Mesothelial cell of epicardium (in vitro differentiated cells): ENCODE measurements at regions not wholly inside any gene's neighbourhood (a gene's known extent, or its start where the extent isn't known, plus 50 kb on each side); places are given as distances from the start of the nearest gene placed in this dataset.

Experiments used
- DNase-seq, 2 experiments: peaks; one replicate each; pipeline ENCODE4 v3.0.0; 2021; ENCODE audit warnings: low spot score in 2 of 2; ENCODE audit not compliant: unreplicated experiment in 2 of 2
- H3K27ac Mint-ChIP-seq: 2 replicates; pipeline ENCODE4 v1.8.0; 2021; ENCODE audit warnings: mixed read lengths
- H3K27me3 Mint-ChIP-seq: 2 replicates; pipeline ENCODE4 v1.8.0; 2021; ENCODE audit warnings: low read depth, mixed read lengths
- H3K36me3 Mint-ChIP-seq: 2 replicates; pipeline ENCODE4 v1.8.0; 2021; ENCODE audit warnings: mixed read lengths
- H3K4me1 Mint-ChIP-seq: 2 replicates; pipeline ENCODE4 v1.8.0; 2021; ENCODE audit warnings: mixed read lengths
- H3K4me3 Mint-ChIP-seq: 2 replicates; pipeline ENCODE4 v1.8.0; 2021; ENCODE audit warnings: mild to moderate bottlenecking, moderate library complexity, mixed read lengths
- H3K9me3 Mint-ChIP-seq: 2 replicates; pipeline ENCODE4 v1.8.0; 2021; ENCODE audit warnings: mixed read lengths
- TF ChIP-seq, protein P1 (sequence below): fragments of 200-600 bp; sonication (generic); IDR thresholded peaks from one replicate; pipeline ENCODE4 v1.5.0; 2021; ENCODE audit warnings: antibody characterized with exemption; ENCODE audit not compliant: unreplicated experiment

DNA sequence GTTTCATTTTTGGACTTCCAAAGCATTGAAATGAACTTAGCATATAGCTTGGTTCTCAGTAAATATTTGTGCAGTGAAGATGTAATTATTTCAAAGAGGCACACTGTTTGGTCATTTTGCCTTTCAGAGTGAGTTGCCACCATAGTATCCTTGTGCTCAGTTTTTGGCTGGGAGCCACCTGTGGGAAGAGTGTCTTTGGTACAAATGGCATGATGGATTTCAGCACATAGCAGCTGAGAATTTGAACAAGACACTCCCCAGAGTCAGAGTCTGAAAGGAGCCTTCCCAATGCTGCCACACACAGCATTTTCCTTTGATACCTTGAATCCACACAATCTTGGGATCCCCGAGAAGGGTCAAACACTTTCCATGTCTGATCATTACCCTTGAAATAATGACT, 897.2 kb upstream of the ARPP21 start:
- DNase-seq: no peak
- Mint-ChIP-seq H3K4me1 (no peaks in the 10 kb centered on the region), H3K9me3 (peaks cover 3% of the 10 kb centered on the region), H3K4me3 (no peak overlapping the region), H3K36me3 (no peaks in the 10 kb centered on the region), H3K27me3 (no peaks in the 10 kb centered on the region), H3K27ac (no peak overlapping the region)
- TF ChIP-seq, protein P1, sequence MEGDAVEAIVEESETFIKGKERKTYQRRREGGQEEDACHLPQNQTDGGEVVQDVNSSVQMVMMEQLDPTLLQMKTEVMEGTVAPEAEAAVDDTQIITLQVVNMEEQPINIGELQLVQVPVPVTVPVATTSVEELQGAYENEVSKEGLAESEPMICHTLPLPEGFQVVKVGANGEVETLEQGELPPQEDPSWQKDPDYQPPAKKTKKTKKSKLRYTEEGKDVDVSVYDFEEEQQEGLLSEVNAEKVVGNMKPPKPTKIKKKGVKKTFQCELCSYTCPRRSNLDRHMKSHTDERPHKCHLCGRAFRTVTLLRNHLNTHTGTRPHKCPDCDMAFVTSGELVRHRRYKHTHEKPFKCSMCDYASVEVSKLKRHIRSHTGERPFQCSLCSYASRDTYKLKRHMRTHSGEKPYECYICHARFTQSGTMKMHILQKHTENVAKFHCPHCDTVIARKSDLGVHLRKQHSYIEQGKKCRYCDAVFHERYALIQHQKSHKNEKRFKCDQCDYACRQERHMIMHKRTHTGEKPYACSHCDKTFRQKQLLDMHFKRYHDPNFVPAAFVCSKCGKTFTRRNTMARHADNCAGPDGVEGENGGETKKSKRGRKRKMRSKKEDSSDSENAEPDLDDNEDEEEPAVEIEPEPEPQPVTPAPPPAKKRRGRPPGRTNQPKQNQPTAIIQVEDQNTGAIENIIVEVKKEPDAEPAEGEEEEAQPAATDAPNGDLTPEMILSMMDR: no peak

GRCh38 chr3:34758630-34759261, 880.6 kb upstream of the ARPP21 start:
- Mint-ChIP-seq H3K9me3 (peaks cover 25% of the 10 kb centered on the region), H3K27ac (no peak overlapping the region), H3K4me1 (no peaks in the 10 kb centered on the region), H3K27me3 (peaks cover 14% of the 10 kb centered on the region), H3K36me3 (no peaks in the 10 kb centered on the region), H3K4me3 (no peak overlapping the region)
- no peak for DNase-seq
- TF ChIP-seq, protein P1: no peak

DNA sequence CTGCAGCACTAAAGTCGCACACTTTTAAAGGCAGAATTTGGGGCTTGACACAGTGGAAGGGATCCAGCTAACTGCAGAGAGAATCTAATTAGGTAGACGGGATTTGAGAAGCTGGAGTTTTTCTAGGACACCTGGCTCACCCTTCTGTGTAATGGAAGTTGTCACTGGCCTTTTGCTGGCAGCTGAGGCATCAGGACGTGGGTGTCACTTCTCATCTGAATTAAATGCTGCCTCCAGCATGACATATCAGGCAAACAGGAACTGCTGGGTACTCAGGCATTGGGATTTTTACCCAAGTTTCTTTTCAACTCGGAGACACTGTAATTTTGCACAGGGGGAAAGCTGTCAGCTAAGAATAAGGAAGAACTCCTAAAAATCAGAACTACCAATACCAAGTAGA, 861.9 kb upstream of the ARPP21 start:
- H3K36me3 Mint-ChIP-seq: no peaks in the 10 kb centered on the region
- H3K4me1 Mint-ChIP-seq: peaks cover 3% of the 10 kb centered on the region
- H3K4me3 Mint-ChIP-seq: no peak overlapping the region
- H3K9me3 Mint-ChIP-seq: peaks cover 7% of the 10 kb centered on the region
- no peaks in the 10 kb centered on the region for H3K27me3 Mint-ChIP-seq
- TF ChIP-seq, protein P1: no peak
- no peak overlapping the region for H3K27ac Mint-ChIP-seq
- DNase-seq: no peak

DNA sequence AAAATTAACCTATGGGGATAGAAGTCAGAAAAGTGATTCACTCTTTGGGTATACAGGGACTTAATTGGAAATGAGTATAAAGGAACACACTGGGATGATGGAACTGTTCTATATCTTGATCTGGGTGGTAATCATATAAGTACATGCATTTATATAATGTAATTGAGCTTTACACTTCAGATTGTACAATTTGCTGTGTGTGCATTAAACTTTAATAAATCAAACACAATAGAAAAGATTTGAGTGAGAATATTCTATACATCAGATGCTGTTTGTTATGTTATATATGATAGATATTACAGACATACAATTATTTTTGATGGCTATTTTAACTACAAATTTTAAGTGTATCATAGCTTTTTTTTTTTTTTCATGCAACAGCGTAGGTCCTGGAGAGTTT, 860.2 kb upstream of the ARPP21 start:
- Mint-ChIP-seq H3K36me3 (no peaks in the 10 kb centered on the region), H3K27me3 (no peaks in the 10 kb centered on the region), H3K9me3 (peaks cover 1% of the 10 kb centered on the region), H3K27ac (no peak overlapping the region), H3K4me3 (no peak overlapping the region), H3K4me1 (peaks cover 3% of the 10 kb centered on the region)
- TF ChIP-seq, protein P1: no peak
- no peak for DNase-seq

DNA sequence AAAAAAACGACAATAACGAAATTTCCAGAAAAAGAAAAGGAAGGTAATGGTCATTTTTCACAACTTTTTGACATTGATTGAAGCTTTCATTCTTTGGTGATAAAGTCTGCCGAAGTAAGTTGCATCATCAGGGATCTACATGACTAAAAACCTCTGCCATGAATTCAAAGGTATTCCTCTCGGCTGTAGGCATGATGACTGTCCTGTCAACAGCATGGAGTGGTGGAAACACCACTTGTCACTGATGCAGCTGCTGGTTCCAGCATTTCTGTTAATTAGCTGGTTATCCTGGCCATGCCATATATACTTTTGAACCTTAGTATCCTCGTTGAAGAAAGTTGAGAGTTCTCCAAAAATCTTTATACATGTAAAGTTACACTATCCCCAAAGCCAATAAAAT, 859.0 kb upstream of the ARPP21 start:
- Mint-ChIP-seq H3K27me3 (no peaks in the 10 kb centered on the region), H3K36me3 (no peaks in the 10 kb centered on the region), H3K4me1 (peaks cover 3% of the 10 kb centered on the region), H3K27ac (no peak overlapping the region), H3K9me3 (no peaks in the 10 kb centered on the region), H3K4me3 (no peak overlapping the region)
- no peak for DNase-seq
- TF ChIP-seq, protein P1: no peak

- Mint-ChIP-seq H3K27ac (no peak overlapping the region), H3K36me3 (no peaks in the 10 kb centered on the region), H3K4me1 (peaks cover 3% of the 10 kb centered on the region), H3K27me3 (no peaks in the 10 kb centered on the region), H3K9me3 (no peaks in the 10 kb centered on the region), H3K4me3 (no peak overlapping the region)
- TF ChIP-seq, protein P1: no peak
- DNase-seq: no peak
Observed at GRCh38 chr3:34780973-34781372, 858.4 kb upstream of the ARPP21 start.
